ENCODE measurements at regions not wholly inside any gene's neighbourhood (a gene's known extent, or its start where the extent isn't known, plus 50 kb on each side); places are given as distances from the start of the nearest gene placed in this dataset.
"Not testable (repeated sequence)": the region's sequence is repeated elsewhere in the genome, so short reads cannot be mapped to it uniquely, and the experiment has no call there.

DNA sequence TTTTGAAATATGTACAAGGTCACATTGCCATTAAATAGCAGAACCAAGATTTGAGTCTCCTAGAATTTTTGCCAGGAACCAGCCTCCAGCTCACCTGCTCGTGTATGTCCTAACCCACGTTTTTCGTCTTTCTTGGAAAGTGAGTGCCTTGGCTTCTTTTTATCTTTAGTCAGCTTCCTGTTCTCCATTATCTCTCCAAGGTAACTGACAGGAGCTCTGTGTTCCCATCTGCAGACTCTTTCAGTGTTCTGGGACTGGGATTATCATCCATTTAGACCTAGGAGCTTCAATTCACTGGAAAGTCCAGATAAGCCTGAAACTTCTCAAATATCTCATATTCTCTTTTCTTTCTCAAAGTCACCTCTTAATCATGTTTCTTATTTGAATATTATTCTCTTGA is 193.7 kb downstream of the ZIC5 start:
- DNase-seq (ENCODE audit: insufficient read length, low spot score) (no peak), FAIRE-seq (peak; percentile 6)
- TF ChIP-seq POLR2A (IDR thresholded peaks at IDR 0.05; ENCODE audit: low read depth, low read length) = no peak

- DNase-seq (ENCODE audit: insufficient read length, low spot score) (no peak), FAIRE-seq (no peak)
- TF ChIP-seq POLR2A (IDR thresholded peaks at IDR 0.05; ENCODE audit: low read depth, low read length) = no peak
Measured at GRCh38 chr13:99774644-99775043, 196.9 kb downstream of the ZIC5 start.

DNA sequence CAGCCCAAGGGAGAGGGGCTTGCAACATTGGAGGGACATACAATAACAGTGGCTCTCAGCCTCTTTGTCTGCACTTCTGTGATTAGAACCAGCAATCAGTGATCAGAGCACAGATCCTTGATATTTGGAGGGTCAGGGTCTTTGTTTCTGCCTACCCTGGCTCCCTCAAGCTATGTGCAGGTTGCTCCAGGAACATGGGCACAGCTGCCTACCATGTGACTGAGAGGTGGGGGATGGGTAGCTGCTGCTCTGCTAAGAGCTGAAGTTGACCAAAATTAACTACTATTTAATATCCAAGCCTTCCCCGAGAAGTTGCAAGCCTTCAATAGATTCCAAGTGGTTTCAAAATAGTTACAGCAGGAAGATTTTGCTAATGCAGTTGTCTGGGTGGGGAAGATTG is 202.6 kb downstream of the ZIC5 start:
- TF ChIP-seq POLR2A (IDR thresholded peaks at IDR 0.05; ENCODE audit: low read depth, low read length) = no peak
- FAIRE-seq (no peak), DNase-seq (ENCODE audit: insufficient read length, low spot score) (no peak)

DNA sequence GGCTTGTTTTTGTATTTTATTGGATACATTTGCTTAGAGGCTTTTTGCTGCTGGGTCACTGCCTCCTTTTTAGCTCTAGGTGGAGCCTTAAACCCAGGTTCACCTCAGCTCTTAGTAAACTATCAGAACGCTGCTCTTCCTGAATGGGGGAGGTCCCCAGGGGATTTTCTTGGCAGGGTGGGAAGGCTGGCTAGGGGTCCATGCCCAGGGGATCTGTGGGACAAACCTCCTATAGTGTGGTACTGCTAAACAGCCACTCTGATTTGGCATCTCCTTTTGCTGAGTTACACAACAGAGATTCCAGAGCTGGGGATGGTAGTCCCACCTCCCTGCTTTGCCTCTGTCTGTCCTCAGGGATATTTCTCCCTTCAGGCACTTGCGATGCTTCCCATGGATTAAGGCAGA is 204.9 kb downstream of the ZIC5 start:
- TF ChIP-seq POLR2A (IDR thresholded peaks at IDR 0.05; ENCODE audit: low read depth, low read length) = no peak
- DNase-seq (ENCODE audit: insufficient read length, low spot score) (no peak), FAIRE-seq (no peak)

DNA sequence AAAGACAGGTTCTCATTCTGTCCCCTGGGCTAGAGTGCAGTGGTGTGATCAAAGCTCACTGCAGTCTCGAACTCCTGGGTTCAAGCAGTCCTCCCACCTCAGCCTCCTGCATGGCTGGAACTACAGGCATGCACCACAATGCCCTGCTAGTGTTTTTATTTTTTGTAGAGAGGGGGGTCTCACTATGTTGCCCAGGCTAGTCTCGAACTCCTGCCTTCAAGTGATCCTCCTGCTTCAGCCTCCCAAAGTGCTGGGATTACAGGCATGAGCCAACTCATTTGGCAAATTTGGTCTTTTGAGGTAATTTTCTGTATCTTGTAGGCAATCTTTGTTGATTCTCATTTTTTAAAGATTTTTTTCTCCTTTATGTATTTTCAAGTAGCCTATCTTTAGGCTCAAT is 205.7 kb downstream of the ZIC5 start:
- FAIRE-seq (no peak), DNase-seq (ENCODE audit: insufficient read length, low spot score) (no peak)
- TF ChIP-seq POLR2A (IDR thresholded peaks at IDR 0.05; ENCODE audit: low read depth, low read length) = no peak

DNA sequence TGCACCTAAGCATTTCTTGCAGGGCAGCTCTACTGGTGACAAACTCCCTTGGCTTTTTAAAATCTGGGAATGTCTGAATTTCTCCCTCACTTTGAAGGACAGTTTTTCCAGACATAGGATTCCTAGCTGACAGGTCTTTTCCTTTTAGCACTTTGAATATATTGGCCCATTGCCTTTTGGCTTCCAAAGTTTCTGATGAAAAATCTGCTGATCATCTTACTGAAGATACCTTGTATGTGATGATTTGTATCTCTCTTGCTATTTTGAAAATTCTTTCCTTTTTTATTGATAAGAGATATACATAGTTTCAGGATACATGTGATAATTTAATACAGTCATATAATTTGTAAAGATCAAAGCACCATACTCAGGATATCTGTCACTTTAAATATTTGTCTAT is 211.1 kb downstream of the ZIC5 start:
- TF ChIP-seq POLR2A (IDR thresholded peaks at IDR 0.05; ENCODE audit: low read depth, low read length) = no peak
- FAIRE-seq = peak; percentile 58
- no peak for DNase-seq (ENCODE audit: insufficient read length, low spot score)

DNA sequence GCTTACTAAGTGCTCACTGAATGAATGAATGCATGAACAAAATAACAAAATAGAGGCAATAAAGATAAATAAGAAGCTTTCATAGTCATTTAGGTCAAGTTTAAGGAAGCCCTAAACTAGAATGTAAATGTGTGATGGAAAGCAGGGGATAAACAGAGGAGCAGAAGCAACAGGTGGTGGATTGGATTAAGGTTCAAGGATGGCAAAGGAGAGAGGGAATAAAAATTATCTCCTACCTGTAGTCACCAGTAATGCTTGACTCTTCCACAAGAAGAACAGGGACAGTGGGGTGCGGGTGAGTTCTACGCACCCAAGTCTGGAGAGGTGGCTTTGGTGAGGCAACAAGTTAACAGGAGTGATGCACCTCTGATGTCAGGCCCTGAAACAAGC is 212.4 kb downstream of the ZIC5 start:
- FAIRE-seq = no peak
- no peak for DNase-seq (ENCODE audit: insufficient read length, low spot score)
- TF ChIP-seq POLR2A (IDR thresholded peaks at IDR 0.05; ENCODE audit: low read depth, low read length) = no peak

DNA sequence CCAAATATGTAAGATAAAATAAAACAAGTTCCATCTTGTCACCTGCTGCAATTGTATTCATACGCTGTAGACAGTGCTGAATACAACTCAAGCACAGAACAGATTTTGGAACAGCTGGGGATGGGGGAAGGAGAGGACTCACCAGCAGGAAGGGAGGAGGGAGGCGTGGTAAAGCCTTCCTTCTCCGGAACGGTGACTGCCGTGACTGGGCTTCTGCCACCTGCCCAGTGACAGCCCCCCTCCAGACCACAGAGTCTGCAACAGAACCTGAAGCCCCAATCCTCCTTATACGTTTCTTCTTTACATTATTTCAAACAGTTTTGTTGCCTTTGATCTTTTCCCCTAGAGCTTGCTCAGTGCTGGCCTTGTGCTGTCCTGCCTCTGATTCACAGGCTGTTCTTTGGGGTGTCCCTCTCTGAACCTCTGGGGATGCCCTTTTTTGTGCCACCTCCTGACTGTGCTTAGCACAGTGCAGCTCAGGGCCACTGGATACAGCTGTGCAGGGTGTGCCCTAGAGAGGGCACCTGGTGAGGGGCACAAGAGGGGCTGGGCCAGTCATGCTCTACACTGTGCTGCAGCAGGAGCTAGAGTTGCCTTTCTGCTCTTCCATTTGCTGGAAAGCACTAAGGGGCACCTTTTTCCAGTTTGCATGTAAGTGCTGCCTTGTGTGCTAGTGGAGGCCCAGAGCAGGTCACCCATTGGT is 213.0 kb downstream of the ZIC5 start:
- DNase-seq (ENCODE audit: insufficient read length, low spot score) (no peak), FAIRE-seq (no peak)
- no peak for TF ChIP-seq POLR2A (IDR thresholded peaks at IDR 0.05; ENCODE audit: low read depth, low read length)

DNA sequence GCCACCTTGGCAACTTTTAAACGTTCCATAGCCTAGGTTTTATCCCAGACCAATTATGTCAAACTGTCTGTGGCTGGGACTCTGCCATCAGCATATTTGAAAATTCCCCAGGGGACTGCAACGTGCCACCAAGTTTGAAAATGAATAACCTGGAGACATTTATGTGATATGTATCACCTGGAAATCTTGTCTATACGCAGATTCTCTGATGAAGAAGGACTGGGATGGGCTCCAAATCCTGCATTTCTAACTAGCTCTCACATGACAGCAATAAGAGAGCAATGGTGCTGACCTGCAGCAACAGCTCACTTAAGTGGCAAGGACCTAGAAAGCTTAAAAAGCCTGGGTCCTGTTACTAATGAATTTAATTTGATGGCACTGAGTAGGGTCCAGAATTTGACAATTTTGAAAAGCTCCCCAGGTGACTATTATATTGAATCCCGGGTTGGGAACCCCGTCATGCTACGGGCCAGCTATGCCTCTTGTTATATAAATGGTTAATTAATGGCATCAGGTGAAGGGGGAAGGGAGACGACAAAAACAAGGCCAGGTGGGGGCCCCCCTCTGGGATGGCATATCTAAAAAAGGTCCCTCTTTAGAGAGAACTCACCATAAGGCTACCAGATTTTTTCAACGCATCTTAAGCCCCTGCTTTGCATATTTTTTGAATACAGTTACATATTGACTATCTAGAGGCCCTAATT is 213.7 kb downstream of the ZIC5 start:
- TF ChIP-seq POLR2A (IDR thresholded peaks at IDR 0.05; ENCODE audit: low read depth, low read length) = no peak
- DNase-seq (ENCODE audit: insufficient read length, low spot score) (no peak), FAIRE-seq (no peak)

- DNase-seq (ENCODE audit: insufficient read length, low spot score) = no peak
- TF ChIP-seq POLR2A (IDR thresholded peaks at IDR 0.05; ENCODE audit: low read depth, low read length) = no peak
- FAIRE-seq = no peak
Measured at GRCh38 chr13:99756281-99756680, 215.3 kb downstream of the ZIC5 start.

GRCh38 chr13:99754750-99755149 is 216.8 kb downstream of the ZIC5 start:
- FAIRE-seq; DNase-seq (ENCODE audit: insufficient read length, low spot score): not testable (repeated sequence)

GRCh38 chr13:99752373-99752772 is 219.2 kb downstream of the ZIC5 start:
- TF ChIP-seq POLR2A (IDR thresholded peaks at IDR 0.05; ENCODE audit: low read depth, low read length) = no peak
- FAIRE-seq (no peak), DNase-seq (ENCODE audit: insufficient read length, low spot score) (no peak)

- DNase-seq (ENCODE audit: insufficient read length, low spot score) = no peak
- no peak for FAIRE-seq
- no peak for TF ChIP-seq POLR2A (IDR thresholded peaks at IDR 0.05; ENCODE audit: low read depth, low read length)
Measured at GRCh38 chr13:99751517-99752199, 219.9 kb downstream of the ZIC5 start.

GRCh38 chr13:99750951-99751350 is 220.6 kb downstream of the ZIC5 start:
- no peak for TF ChIP-seq POLR2A (IDR thresholded peaks at IDR 0.05; ENCODE audit: low read depth, low read length)
- FAIRE-seq (no peak), DNase-seq (ENCODE audit: insufficient read length, low spot score) (no peak)
